ENCODE measurements at regions not wholly inside any gene's neighbourhood (a gene's known extent, or its start where the extent isn't known, plus 50 kb on each side); places are given as distances from the start of the nearest gene placed in this dataset.

- no peak overlapping the region for H3K4me3 ChIP-seq (ENCODE audit: low read length)
- DNase-seq = no peak
- no peaks in the 10 kb centered on the region for H4K20me1 ChIP-seq (ENCODE audit: insufficient read depth, low read depth, low read length)
- no peak overlapping the region for H2AFZ ChIP-seq (ENCODE audit: low read length)
- no peak overlapping the region for H3K9ac ChIP-seq (ENCODE audit: low read length)
- no peaks in the 10 kb centered on the region for H3K9me2 ChIP-seq (replicated peaks; ENCODE audit: insufficient read depth, low read length)
- H3K4me1 ChIP-seq (ENCODE audit: low read length) = no peaks in the 10 kb centered on the region
- no peak overlapping the region for H3K27ac ChIP-seq (ENCODE audit: low read length)
- H3K27me3 ChIP-seq (ENCODE audit: low read length) = no peaks in the 10 kb centered on the region
- H3K9me3 ChIP-seq (ENCODE audit: low read length) = no peaks in the 10 kb centered on the region
- no peaks in the 10 kb centered on the region for H3K36me3 ChIP-seq (ENCODE audit: insufficient read depth, low read length)
- no peak overlapping the region for H3K4me2 ChIP-seq (ENCODE audit: low read depth, low read length, poor library complexity, severe bottlenecking)
- H3K79me2 ChIP-seq (ENCODE audit: low read length) = no peaks in the 10 kb centered on the region
Observed at GRCh38 chr9:115202960-115203751, 85.2 kb upstream of the TNC start.

GRCh38 chr9:115204904-115205453 is 87.0 kb upstream of the TNC start:
- no peaks in the 10 kb centered on the region for H3K9me2 ChIP-seq (replicated peaks; ENCODE audit: insufficient read depth, low read length)
- H3K79me2 ChIP-seq (ENCODE audit: low read length) = no peaks in the 10 kb centered on the region
- H3K9ac ChIP-seq (ENCODE audit: low read length) = no peak overlapping the region
- H2AFZ ChIP-seq (ENCODE audit: low read length) = no peak overlapping the region
- H3K27ac ChIP-seq (ENCODE audit: low read length) = no peak overlapping the region
- H3K27me3 ChIP-seq (ENCODE audit: low read length) = no peaks in the 10 kb centered on the region
- H4K20me1 ChIP-seq (ENCODE audit: insufficient read depth, low read depth, low read length) = no peaks in the 10 kb centered on the region
- no peaks in the 10 kb centered on the region for H3K36me3 ChIP-seq (ENCODE audit: insufficient read depth, low read length)
- H3K4me1 ChIP-seq (ENCODE audit: low read length) = no peaks in the 10 kb centered on the region
- H3K9me3 ChIP-seq (ENCODE audit: low read length) = no peaks in the 10 kb centered on the region
- H3K4me2 ChIP-seq (ENCODE audit: low read depth, low read length, poor library complexity, severe bottlenecking) = no peak overlapping the region
- H3K4me3 ChIP-seq (ENCODE audit: low read length) = no peak overlapping the region
- no peak for DNase-seq

DNA sequence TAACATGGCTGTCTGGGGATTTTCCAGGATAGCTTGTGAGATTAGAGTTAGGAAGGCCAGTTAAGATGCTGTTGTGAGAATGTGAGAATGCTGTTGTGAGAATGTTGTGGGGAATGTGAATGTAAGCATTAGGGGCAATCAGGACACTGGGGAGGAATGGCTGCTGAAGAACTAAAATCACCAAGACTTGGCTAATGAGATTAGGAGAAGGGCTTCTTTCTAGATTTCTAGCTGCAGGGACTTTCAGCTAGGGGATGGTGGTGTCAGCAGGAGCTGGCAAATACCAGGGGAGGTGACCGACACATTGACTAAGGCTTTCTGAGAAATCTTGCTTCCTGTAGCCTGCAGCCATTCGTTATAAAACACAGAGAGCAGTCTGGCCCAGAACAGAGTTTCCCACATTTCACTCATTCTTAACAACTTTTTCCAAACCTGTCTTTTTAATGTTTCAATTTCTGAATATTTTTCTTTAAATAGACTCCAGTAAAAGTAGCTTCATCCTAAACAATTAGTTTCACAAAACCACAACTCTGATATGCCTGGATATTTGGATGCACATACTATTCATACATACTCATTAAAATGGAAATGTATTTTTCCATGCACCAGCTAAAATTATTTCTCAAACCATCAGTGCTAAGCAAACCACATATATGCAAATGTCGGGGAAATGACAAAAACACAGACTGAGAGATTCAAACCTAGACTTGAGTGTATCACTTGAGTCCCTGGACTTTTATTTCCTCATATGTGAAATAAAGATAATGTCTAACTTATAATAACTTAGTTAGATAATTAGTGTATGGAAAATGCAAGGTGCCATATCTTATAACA is 89.3 kb upstream of the TNC start:
- Histone ChIP-seq H3K9me2 (replicated peaks; ENCODE audit: insufficient read depth, low read length) (no peaks in the 10 kb centered on the region), H3K4me2 (ENCODE audit: low read depth, low read length, poor library complexity, severe bottlenecking) (no peak overlapping the region), H3K36me3 (ENCODE audit: insufficient read depth, low read length) (no peaks in the 10 kb centered on the region), H3K27me3 (ENCODE audit: low read length) (no peaks in the 10 kb centered on the region), H3K4me3 (ENCODE audit: low read length) (no peak overlapping the region), H3K9me3 (ENCODE audit: low read length) (no peaks in the 10 kb centered on the region), H3K9ac (ENCODE audit: low read length) (no peak overlapping the region), H3K4me1 (ENCODE audit: low read length) (peaks cover 8% of the 10 kb centered on the region), H3K79me2 (ENCODE audit: low read length) (no peaks in the 10 kb centered on the region), H3K27ac (ENCODE audit: low read length) (no peak overlapping the region), H2AFZ (ENCODE audit: low read length) (no peak overlapping the region), H4K20me1 (ENCODE audit: insufficient read depth, low read depth, low read length) (no peaks in the 10 kb centered on the region)
- DNase-seq = no peak

DNA sequence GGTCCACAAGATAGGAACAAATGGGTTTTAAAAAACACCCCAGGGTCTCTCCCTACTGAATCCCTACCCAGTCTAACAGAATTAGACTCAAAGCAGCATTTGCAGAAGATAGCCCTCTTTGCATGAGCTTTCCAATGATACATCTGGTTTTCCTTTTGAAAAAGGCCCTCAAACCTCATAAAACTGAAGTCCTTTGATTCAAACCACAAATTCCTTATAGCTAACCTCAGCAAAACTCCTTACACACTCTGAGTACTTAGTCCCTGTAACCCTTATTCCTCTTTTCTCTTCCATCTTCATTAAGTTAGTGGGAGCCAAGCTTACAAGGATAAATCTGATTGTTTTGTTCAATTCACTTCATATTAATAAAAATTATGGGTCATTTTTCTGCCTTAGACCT is 90.5 kb upstream of the TNC start:
- H2AFZ ChIP-seq (ENCODE audit: low read length) = no peak overlapping the region
- H3K4me3 ChIP-seq (ENCODE audit: low read length) = no peak overlapping the region
- no peaks in the 10 kb centered on the region for H3K27me3 ChIP-seq (ENCODE audit: low read length)
- H3K4me2 ChIP-seq (ENCODE audit: low read depth, low read length, poor library complexity, severe bottlenecking) = no peak overlapping the region
- H3K9ac ChIP-seq (ENCODE audit: low read length) = no peak overlapping the region
- no peaks in the 10 kb centered on the region for H3K36me3 ChIP-seq (ENCODE audit: insufficient read depth, low read length)
- H3K4me1 ChIP-seq (ENCODE audit: low read length) = peaks cover 20% of the 10 kb centered on the region
- H3K9me2 ChIP-seq (replicated peaks; ENCODE audit: insufficient read depth, low read length) = no peaks in the 10 kb centered on the region
- H3K79me2 ChIP-seq (ENCODE audit: low read length) = no peaks in the 10 kb centered on the region
- no peak overlapping the region for H3K27ac ChIP-seq (ENCODE audit: low read length)
- no peaks in the 10 kb centered on the region for H4K20me1 ChIP-seq (ENCODE audit: insufficient read depth, low read depth, low read length)
- no peaks in the 10 kb centered on the region for H3K9me3 ChIP-seq (ENCODE audit: low read length)
- no peak for DNase-seq

GRCh38 chr9:115209601-115210306 is 91.8 kb upstream of the TNC start:
- no peaks in the 10 kb centered on the region for H3K9me2 ChIP-seq (replicated peaks; ENCODE audit: insufficient read depth, low read length)
- no peak overlapping the region for H3K9ac ChIP-seq (ENCODE audit: low read length)
- H4K20me1 ChIP-seq (ENCODE audit: insufficient read depth, low read depth, low read length) = no peaks in the 10 kb centered on the region
- H3K4me2 ChIP-seq (ENCODE audit: low read depth, low read length, poor library complexity, severe bottlenecking) = no peak overlapping the region
- peaks cover 21% of the 10 kb centered on the region for H3K4me1 ChIP-seq (ENCODE audit: low read length)
- no peak overlapping the region for H3K4me3 ChIP-seq (ENCODE audit: low read length)
- no peaks in the 10 kb centered on the region for H3K36me3 ChIP-seq (ENCODE audit: insufficient read depth, low read length)
- no peaks in the 10 kb centered on the region for H3K27me3 ChIP-seq (ENCODE audit: low read length)
- no peaks in the 10 kb centered on the region for H3K9me3 ChIP-seq (ENCODE audit: low read length)
- no peak overlapping the region for H2AFZ ChIP-seq (ENCODE audit: low read length)
- no peak for DNase-seq
- no peak overlapping the region for H3K27ac ChIP-seq (ENCODE audit: low read length)
- H3K79me2 ChIP-seq (ENCODE audit: low read length) = no peaks in the 10 kb centered on the region

DNA sequence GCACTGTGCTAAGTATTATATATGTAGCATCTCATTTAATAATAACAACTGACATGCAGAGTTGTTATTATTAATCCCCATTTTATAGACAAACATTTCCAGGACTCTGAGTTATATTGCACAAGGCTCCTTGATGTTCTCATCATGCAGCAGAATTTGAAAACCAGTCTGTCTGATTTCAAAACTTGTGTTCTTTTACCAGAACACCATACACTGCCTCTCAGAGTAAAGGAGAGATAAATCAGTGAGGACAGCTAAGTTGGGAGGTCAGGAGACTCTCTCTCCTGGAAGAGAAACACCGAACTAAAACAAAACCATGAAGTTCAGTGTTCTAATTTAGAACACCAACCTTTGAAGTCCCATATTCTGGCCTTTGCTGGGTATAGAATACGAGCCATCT is 92.7 kb upstream of the TNC start:
- H3K4me2 ChIP-seq (ENCODE audit: low read depth, low read length, poor library complexity, severe bottlenecking) = no peak overlapping the region
- H3K9ac ChIP-seq (ENCODE audit: low read length) = no peak overlapping the region
- no peak overlapping the region for H3K4me3 ChIP-seq (ENCODE audit: low read length)
- no peaks in the 10 kb centered on the region for H3K9me2 ChIP-seq (replicated peaks; ENCODE audit: insufficient read depth, low read length)
- H3K36me3 ChIP-seq (ENCODE audit: insufficient read depth, low read length) = no peaks in the 10 kb centered on the region
- H3K4me1 ChIP-seq (ENCODE audit: low read length) = peaks cover 21% of the 10 kb centered on the region
- H3K27ac ChIP-seq (ENCODE audit: low read length) = no peak overlapping the region
- H4K20me1 ChIP-seq (ENCODE audit: insufficient read depth, low read depth, low read length) = no peaks in the 10 kb centered on the region
- no peaks in the 10 kb centered on the region for H3K9me3 ChIP-seq (ENCODE audit: low read length)
- H3K27me3 ChIP-seq (ENCODE audit: low read length) = no peaks in the 10 kb centered on the region
- H3K79me2 ChIP-seq (ENCODE audit: low read length) = no peaks in the 10 kb centered on the region
- no peak for DNase-seq
- no peak overlapping the region for H2AFZ ChIP-seq (ENCODE audit: low read length)

GRCh38 chr9:115211413-115212124 is 93.6 kb upstream of the TNC start:
- no peak for DNase-seq
- Histone ChIP-seq H3K4me1 (ENCODE audit: low read length) (peaks cover 21% of the 10 kb centered on the region), H3K9ac (ENCODE audit: low read length) (no peak overlapping the region), H3K27ac (ENCODE audit: low read length) (no peak overlapping the region), H3K4me3 (ENCODE audit: low read length) (no peak overlapping the region), H3K9me3 (ENCODE audit: low read length) (no peaks in the 10 kb centered on the region), H3K4me2 (ENCODE audit: low read depth, low read length, poor library complexity, severe bottlenecking) (no peak overlapping the region), H3K27me3 (ENCODE audit: low read length) (no peaks in the 10 kb centered on the region), H4K20me1 (ENCODE audit: insufficient read depth, low read depth, low read length) (no peaks in the 10 kb centered on the region), H3K79me2 (ENCODE audit: low read length) (no peaks in the 10 kb centered on the region), H2AFZ (ENCODE audit: low read length) (no peak overlapping the region), H3K36me3 (ENCODE audit: insufficient read depth, low read length) (no peaks in the 10 kb centered on the region), H3K9me2 (replicated peaks; ENCODE audit: insufficient read depth, low read length) (no peaks in the 10 kb centered on the region)

All from Karpas-422 (cell line).